ENCODE measurements at regions not wholly inside any gene's neighbourhood (a gene's known extent, or its start where the extent isn't known, plus 50 kb on each side); places are given as distances from the start of the nearest gene placed in this dataset.
"Not testable (repeated sequence)": the region's sequence is repeated elsewhere in the genome, so short reads cannot be mapped to it uniquely, and the experiment has no call there.

GRCh38 chr16:72645538-72645937, 402.4 kb downstream of the ZFHX3 start:
- no peak for TF ChIP-seq CTCF (IDR thresholded peaks at IDR 0.05; ENCODE audit: low read depth, low read length)
- DNase-seq (ENCODE audit: low read depth in 2 of 2), result peak in 1 of 2 donors; percentile 39
- H3K4me3 ChIP-seq (replicated peaks in 1 of 2; ENCODE audit: low read depth in 2 of 2, low read length in 2 of 2), result no peak overlapping the region

GRCh38 chr16:72644911-72645310, 403.0 kb downstream of the ZFHX3 start:
- no peak overlapping the region for H3K4me3 ChIP-seq (replicated peaks in 1 of 2; ENCODE audit: low read depth in 2 of 2, low read length in 2 of 2)
- no peak for DNase-seq (ENCODE audit: low read depth in 2 of 2)
- no peak for TF ChIP-seq CTCF (IDR thresholded peaks at IDR 0.05; ENCODE audit: low read depth, low read length)

GRCh38 chr16:72639494-72639893, 408.4 kb downstream of the ZFHX3 start:
- TF ChIP-seq CTCF (IDR thresholded peaks at IDR 0.05; ENCODE audit: low read depth, low read length), result no peak
- no peak for DNase-seq (ENCODE audit: low read depth in 2 of 2)
- no peak overlapping the region for H3K4me3 ChIP-seq (replicated peaks in 1 of 2; ENCODE audit: low read depth in 2 of 2, low read length in 2 of 2)

- H3K4me3 ChIP-seq (replicated peaks in 1 of 2; ENCODE audit: low read depth in 2 of 2, low read length in 2 of 2), result no peak overlapping the region
- DNase-seq (ENCODE audit: low read depth in 2 of 2), result peak; percentile 79 to 82
- no peak for TF ChIP-seq CTCF (IDR thresholded peaks at IDR 0.05; ENCODE audit: low read depth, low read length)
These were observed 410.6 kb downstream of the ZFHX3 start for GRCh38 chr16:72637306-72637705.

- DNase-seq (ENCODE audit: low read depth in 2 of 2), result no peak
- H3K4me3 ChIP-seq (replicated peaks in 1 of 2; ENCODE audit: low read depth in 2 of 2, low read length in 2 of 2), result no peak overlapping the region
- no peak for TF ChIP-seq CTCF (IDR thresholded peaks at IDR 0.05; ENCODE audit: low read depth, low read length)
These were observed 412.2 kb downstream of the ZFHX3 start for GRCh38 chr16:72635694-72636093.

GRCh38 chr16:72635104-72635503, 412.8 kb downstream of the ZFHX3 start:
- no peak for DNase-seq (ENCODE audit: low read depth in 2 of 2)
- H3K4me3 ChIP-seq (replicated peaks in 1 of 2; ENCODE audit: low read depth in 2 of 2, low read length in 2 of 2), result no peak overlapping the region
- TF ChIP-seq CTCF (IDR thresholded peaks at IDR 0.05; ENCODE audit: low read depth, low read length), result no peak

GRCh38 chr16:72627182-72627896, 420.6 kb downstream of the ZFHX3 start:
- H3K4me3 ChIP-seq (replicated peaks in 1 of 2; ENCODE audit: low read depth in 2 of 2, low read length in 2 of 2); DNase-seq (ENCODE audit: low read depth in 2 of 2): not testable (repeated sequence)

Measured in cardiac fibroblast (primary cell).